MM.1S (cell line): ENCODE measurements at regions not wholly inside any gene's neighbourhood (a gene's known extent, or its start where the extent isn't known, plus 50 kb on each side); places are given as distances from the start of the nearest gene placed in this dataset.
"Not testable (repeated sequence)": the region's sequence is repeated elsewhere in the genome, so short reads cannot be mapped to it uniquely, and the experiment has no call there.

ENCODE experiments used
- DNase-seq: peaks from one replicate; pipeline ENCODE4 v3.0.0-alpha.2; 2015
- H2AFZ ChIP-seq: fragments of 300-600 bp; sonication (generic); 2 replicates; pipeline ENCODE4 v1.6.0; 2016; ENCODE audit warnings: antibody characterized with exemption, low read length
- H3F3A ChIP-seq: fragments of 300-600 bp; sonication (generic); 2 replicates; pipeline ENCODE4 v1.6.1; 2016; ENCODE audit warnings: mild to moderate bottlenecking, antibody characterized with exemption, low read length, moderate library complexity, mixed read lengths; ENCODE audit not compliant: insufficient read depth
- H3K27ac ChIP-seq: fragments of 300-600 bp; sonication (generic); 2 replicates; pipeline ENCODE4 v1.5.1; 2016; ENCODE audit warnings: mild to moderate bottlenecking, low read length
- H3K27me3 ChIP-seq: fragments of 300-600 bp; sonication (generic); replicated peaks from 2 replicates; pipeline ENCODE4 v1.6.0; 2016; ENCODE audit warnings: low read length; ENCODE audit not compliant: insufficient read depth
- H3K36me3 ChIP-seq: fragments of 300-600 bp; sonication (generic); replicated peaks from 2 replicates; pipeline ENCODE4 v1.6.1; 2016; ENCODE audit warnings: mild to moderate bottlenecking, low read length, mixed read lengths; ENCODE audit not compliant: insufficient read depth
- H3K4me1 ChIP-seq: fragments of 300-600 bp; sonication (generic); 2 replicates; pipeline ENCODE4 v1.6.1; 2016; ENCODE audit warnings: low read length, mixed read lengths
- H3K4me2 ChIP-seq: fragments of 300-600 bp; sonication (generic); 2 replicates; pipeline ENCODE4 v1.6.0; 2016; ENCODE audit warnings: low read depth, low read length
- H3K4me3 ChIP-seq: fragments of 300-600 bp; sonication (generic); 2 replicates; pipeline ENCODE4 v1.5.1; 2016; ENCODE audit warnings: low read length, mixed read lengths
- H3K79me2 ChIP-seq: fragments of 300-600 bp; sonication (generic); 2 replicates; pipeline ENCODE4 v1.6.1; 2016; ENCODE audit warnings: mixed run types, low read length, mixed read lengths
- H3K9ac ChIP-seq: fragments of 300-600 bp; sonication (generic); 2 replicates; pipeline ENCODE4 v1.6.1; 2016; ENCODE audit warnings: low read length, mixed read lengths
- H3K9me2 ChIP-seq: fragments of 300-600 bp; sonication (generic); replicated peaks from 2 replicates; pipeline ENCODE4 v1.6.1; 2016; ENCODE audit warnings: mild to moderate bottlenecking, low read length, mixed read lengths; ENCODE audit not compliant: insufficient read depth
- H3K9me3 ChIP-seq: fragments of 300-600 bp; sonication (generic); replicated peaks from 2 replicates; pipeline ENCODE4 v1.6.1; 2016; ENCODE audit warnings: mild to moderate bottlenecking, low read length, mixed read lengths; ENCODE audit not compliant: insufficient read depth
- H4K20me1 ChIP-seq: fragments of 300-600 bp; sonication (generic); 2 replicates; pipeline ENCODE4 v1.6.1; 2016; ENCODE audit warnings: mild to moderate bottlenecking, low read length, moderate library complexity, mixed read lengths; ENCODE audit not compliant: insufficient read depth

DNA sequence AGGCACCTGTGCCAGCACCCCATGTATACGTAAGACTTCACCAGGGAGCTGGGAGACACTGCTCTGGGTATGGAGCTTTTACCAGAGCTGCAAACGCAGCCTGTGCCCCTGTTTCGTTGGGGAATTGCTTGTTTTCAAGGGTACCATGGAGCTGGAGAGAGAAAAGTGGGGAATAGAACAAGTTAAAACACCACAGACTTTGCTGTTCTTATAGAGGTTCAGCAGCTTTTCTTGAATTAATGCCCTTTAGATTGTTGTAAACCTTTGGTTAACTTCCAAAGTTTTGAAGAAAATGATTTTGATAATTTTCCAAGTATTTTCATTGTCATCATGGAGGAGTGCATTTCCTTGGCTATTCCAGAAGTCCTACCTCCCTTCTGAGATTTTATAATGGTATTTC lies 131.7 kb downstream of the KBTBD2 start:
- H2AFZ ChIP-seq, H3K27me3 ChIP-seq: not testable (repeated sequence)

DNA sequence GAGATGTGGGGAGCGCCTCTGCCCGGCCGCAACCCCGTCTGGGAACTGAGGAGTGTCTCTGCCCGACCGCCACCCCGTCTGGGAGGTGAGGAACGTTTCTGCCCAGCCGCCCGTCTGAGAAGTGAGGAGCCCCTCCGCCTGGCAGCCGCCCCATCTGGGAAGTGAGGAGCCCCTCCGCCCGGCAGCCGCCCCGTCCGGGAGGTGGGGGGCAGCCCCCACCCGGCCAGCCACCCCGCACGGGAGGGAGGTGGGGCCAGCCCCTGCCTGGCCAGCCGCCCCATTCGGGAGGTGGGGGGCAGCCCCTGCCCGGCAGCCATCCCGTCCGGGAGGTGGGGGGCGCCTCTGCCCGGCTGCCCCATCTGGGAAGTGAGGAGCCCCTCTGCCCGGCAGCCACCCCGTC lies 137.7 kb downstream of the KBTBD2 start:
- not testable (repeated sequence) for H3K9me2 ChIP-seq, H3K9me3 ChIP-seq, H3K36me3 ChIP-seq, H2AFZ ChIP-seq, H3K27me3 ChIP-seq, H4K20me1 ChIP-seq, H3K9ac ChIP-seq, DNase-seq, H3K27ac ChIP-seq, H3K4me2 ChIP-seq, H3K4me3 ChIP-seq
- H3K4me1 ChIP-seq: peaks cover 17% of the 10 kb centered on the region
- peaks cover 18% of the 10 kb centered on the region for H3K79me2 ChIP-seq
- peaks cover 15% of the 10 kb centered on the region for H3F3A ChIP-seq

More for the DNA sequence above, 131.7 kb downstream of the KBTBD2 start:
- H3K36me3 ChIP-seq, H3K9ac ChIP-seq, H3K9me2 ChIP-seq, H3K4me3 ChIP-seq, H3K4me2 ChIP-seq, DNase-seq, H3K27ac ChIP-seq, H3K9me3 ChIP-seq, H4K20me1 ChIP-seq: not testable (repeated sequence)
- H3F3A ChIP-seq: peaks cover 15% of the 10 kb centered on the region
- H3K79me2 ChIP-seq: peaks cover 16% of the 10 kb centered on the region
- H3K4me1 ChIP-seq: peaks cover 19% of the 10 kb centered on the region

DNA sequence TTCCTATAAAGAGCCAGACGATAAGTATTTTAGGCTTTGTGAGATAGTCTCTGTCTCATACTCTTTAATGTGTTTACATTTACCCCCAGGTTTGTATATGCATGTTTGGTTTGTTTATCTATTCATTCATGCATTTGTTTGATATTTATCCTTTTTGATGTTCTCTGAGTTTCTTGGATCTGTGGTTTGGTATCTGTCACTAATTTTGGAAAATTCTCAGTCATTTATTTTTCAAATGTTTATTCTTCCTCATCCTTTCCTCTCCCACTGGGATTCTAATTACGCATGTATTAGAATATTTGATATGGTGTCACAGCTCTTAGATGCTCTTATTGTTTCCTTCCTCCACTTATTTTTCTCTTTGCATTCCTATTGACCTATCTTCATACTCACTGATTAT lies 143.2 kb downstream of the KBTBD2 start:
- H3K79me2 ChIP-seq: peaks cover 12% of the 10 kb centered on the region
- H2AFZ ChIP-seq, H3K27ac ChIP-seq, H3K9ac ChIP-seq, H3K9me2 ChIP-seq, DNase-seq, H4K20me1 ChIP-seq, H3K9me3 ChIP-seq, H3K4me2 ChIP-seq, H3K4me1 ChIP-seq, H3F3A ChIP-seq, H3K27me3 ChIP-seq, H3K36me3 ChIP-seq, H3K4me3 ChIP-seq: not testable (repeated sequence)

DNA sequence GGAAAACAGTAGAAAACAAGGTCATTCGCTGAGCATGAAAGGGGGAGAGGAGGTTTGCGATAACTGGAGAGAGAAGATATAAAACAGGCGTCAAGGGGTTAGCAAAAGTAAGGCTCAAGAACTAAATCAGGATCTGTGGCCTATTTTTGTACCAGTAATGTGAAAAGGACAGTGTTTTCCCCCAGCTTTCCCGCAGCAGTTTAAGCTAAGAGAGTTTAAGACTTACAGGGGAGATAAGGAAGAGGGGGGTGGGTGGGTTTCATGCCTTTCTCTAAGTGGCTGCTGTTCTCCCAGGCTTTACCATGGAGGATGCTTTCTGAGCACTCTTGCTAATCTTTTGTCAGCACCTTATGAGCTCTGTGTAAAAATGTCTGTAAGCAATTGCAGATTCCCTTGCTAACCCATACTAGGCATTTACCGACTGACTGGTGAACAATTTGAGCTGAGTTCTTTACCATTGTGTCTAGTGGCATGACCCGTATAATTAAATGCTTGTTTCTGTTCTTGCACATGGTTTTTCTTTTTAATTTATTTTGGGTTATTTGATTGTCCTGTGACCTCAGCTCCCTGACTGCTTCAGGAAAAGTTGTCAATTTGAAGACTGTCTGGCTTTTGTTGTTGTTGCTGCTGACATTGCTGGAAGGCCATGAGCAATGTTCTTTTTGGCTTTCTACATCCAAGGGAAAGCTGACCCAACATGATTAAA lies 144.0 kb downstream of the KBTBD2 start:
- not testable (repeated sequence) for H3K4me1 ChIP-seq, H3K9me2 ChIP-seq, H3K4me2 ChIP-seq, H3K9ac ChIP-seq, H3K4me3 ChIP-seq, H3K9me3 ChIP-seq, H2AFZ ChIP-seq, H3F3A ChIP-seq, H4K20me1 ChIP-seq, DNase-seq, H3K36me3 ChIP-seq, H3K27ac ChIP-seq, H3K27me3 ChIP-seq
- peaks cover 17% of the 10 kb centered on the region for H3K79me2 ChIP-seq

DNA sequence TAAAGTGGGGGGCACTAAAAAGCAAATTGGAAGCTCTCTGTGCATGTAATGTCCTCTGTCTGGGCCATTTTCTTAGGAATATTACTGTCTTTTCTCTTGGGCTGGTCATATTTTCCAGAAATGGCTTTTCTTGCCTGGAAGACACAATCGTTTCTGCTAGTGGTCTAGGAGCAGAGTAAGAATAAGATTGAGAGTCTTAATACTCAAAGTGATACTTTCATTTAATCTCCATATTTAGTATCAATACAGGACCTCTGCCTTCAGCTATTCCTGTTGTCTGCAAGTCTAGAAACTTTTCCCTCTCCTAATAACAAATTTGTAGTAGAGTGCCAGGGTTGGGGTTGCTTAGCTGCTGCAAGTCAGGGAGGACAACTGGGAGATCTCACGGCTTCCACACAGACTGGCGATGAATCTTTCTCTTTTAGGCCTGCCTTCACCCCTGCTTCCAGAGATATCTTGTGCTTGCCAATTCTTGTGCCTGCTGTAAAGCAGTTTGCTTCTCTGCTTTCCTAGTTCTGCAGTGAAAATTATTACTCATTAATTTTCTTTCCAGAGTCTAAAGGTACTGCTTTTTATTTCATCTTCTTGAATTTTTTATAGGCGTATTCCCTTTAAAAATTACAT lies 149.6 kb downstream of the KBTBD2 start:
- H3K36me3 ChIP-seq, DNase-seq, H3K27ac ChIP-seq, H3K9me3 ChIP-seq, H3F3A ChIP-seq, H3K9ac ChIP-seq, H3K4me2 ChIP-seq, H4K20me1 ChIP-seq, H3K4me1 ChIP-seq, H3K4me3 ChIP-seq, H3K27me3 ChIP-seq, H2AFZ ChIP-seq, H3K9me2 ChIP-seq: not testable (repeated sequence)
- H3K79me2 ChIP-seq: peaks cover 21% of the 10 kb centered on the region

DNA sequence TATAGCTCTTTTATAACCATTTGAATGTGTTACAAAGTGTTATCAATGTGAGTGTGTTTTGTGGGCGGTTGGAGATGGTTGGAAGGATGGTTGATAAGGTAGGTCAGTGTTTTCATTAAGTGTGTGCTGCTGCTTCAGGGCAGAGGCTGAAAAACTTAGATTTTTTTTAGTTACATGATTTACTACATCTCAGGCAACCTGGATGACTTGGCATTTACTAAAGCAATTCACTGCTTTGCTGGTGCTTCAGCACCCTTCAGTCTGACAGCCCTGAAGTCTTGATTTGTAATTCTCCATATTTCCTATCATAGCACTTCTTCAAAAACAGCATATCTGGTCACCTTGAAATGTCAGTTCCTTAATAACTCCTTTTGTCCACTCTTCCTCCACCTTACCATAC lies 151.8 kb downstream of the KBTBD2 start:
- H3K9me3 ChIP-seq, H3K27me3 ChIP-seq, H3K36me3 ChIP-seq, H3K9me2 ChIP-seq, H3K4me3 ChIP-seq, H3K4me1 ChIP-seq, H2AFZ ChIP-seq, H3K9ac ChIP-seq, H3K4me2 ChIP-seq, H4K20me1 ChIP-seq, H3K27ac ChIP-seq, DNase-seq, H3F3A ChIP-seq: not testable (repeated sequence)
- H3K79me2 ChIP-seq: peaks cover 31% of the 10 kb centered on the region

DNA sequence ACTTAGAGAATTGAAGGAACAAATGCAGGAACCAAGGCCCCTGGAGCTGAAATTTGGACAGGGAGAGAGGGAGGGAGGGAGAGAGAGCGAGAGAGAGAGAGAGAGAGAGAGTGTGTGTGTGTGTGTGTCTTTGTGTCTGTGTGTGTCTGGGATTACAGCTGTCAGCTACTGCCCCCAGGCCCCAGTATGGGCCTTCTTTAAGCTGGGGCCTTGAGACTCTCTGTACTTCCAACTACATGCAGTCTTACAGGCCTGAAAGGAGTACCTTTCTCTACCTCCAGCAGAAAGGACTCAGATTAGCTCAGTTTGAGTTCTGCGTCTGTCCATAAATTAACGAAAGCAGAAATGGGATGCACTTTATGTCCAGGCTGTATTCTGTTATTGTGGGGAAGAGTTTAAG lies 153.2 kb downstream of the KBTBD2 start:
- not testable (repeated sequence) for H3F3A ChIP-seq, H3K27me3 ChIP-seq, H2AFZ ChIP-seq, H3K9me3 ChIP-seq, H3K9me2 ChIP-seq, H3K9ac ChIP-seq, H3K4me3 ChIP-seq, H3K4me1 ChIP-seq, H4K20me1 ChIP-seq, H3K36me3 ChIP-seq
- 0 out of 2 replicates have a peak overlapping the region, but pooled peaks have one; percentile 34 for H3K4me2 ChIP-seq
- H3K27ac ChIP-seq: peak overlapping the region; percentile 66; the same call in 1 of the 2 replicates
- peaks cover 42% of the 10 kb centered on the region for H3K79me2 ChIP-seq
- DNase-seq: peak; percentile 22

DNA sequence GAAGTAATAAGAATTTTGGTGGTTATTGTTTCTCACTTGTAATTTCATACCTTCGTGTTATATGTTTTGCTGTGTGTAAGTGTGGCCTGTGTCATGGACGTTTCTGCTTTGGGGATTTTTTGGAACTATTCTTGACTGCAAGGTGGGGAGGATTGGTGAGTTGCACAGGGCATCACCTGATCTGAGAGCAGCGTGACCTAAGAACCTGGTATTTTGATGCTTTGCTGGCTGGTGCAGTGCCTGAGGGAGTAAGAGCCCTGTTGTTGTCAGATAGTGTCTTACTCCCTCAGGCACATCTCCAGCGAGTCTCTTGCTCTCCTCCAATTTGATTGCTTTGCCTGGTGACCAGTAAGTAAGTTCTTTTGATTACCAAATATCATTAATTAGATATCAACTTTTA lies 158.8 kb downstream of the KBTBD2 start:
- not testable (repeated sequence) for H2AFZ ChIP-seq, H3K36me3 ChIP-seq, H3K9ac ChIP-seq, H3K27me3 ChIP-seq, H3K9me2 ChIP-seq, H3K9me3 ChIP-seq, H3K4me3 ChIP-seq, H3K4me1 ChIP-seq, H4K20me1 ChIP-seq
- peak; percentile 30 for DNase-seq
- Histone ChIP-seq H3K4me2 (peak overlapping the region; percentile 49), H3K27ac (peak overlapping the region; percentile 71; the same call in 1 of the 2 replicates), H3K79me2 (peaks cover 46% of the 10 kb centered on the region), H3F3A (peaks cover 12% of the 10 kb centered on the region)
